Renal pelvis (tissue), 1 donor: ENCODE measurements at regions not wholly inside any gene's neighbourhood (a gene's known extent, or its start where the extent isn't known, plus 50 kb on each side); places are given as distances from the start of the nearest gene placed in this dataset.

Experiments
- DNase-seq: peaks from one replicate; pipeline ENCODE4 v3.0.0-alpha.2; 2013

GRCh38 chr2:45212953-45213635 lies 203.8 kb upstream of the SIX2 start:
- no peak for DNase-seq

- no peak for DNase-seq
Observed at GRCh38 chr2:45211636-45212035, 202.4 kb upstream of the SIX2 start.

- no peak for DNase-seq
Observed at GRCh38 chr2:45210462-45211195, 201.4 kb upstream of the SIX2 start.

GRCh38 chr2:45209875-45210274 lies 200.6 kb upstream of the SIX2 start:
- no peak for DNase-seq

- no peak for DNase-seq
Observed at GRCh38 chr2:45209302-45209701, 200.1 kb upstream of the SIX2 start.

- DNase-seq = no peak
Observed at GRCh38 chr2:45207101-45207500, 197.8 kb upstream of the SIX2 start.

GRCh38 chr2:45205985-45206384 lies 196.7 kb upstream of the SIX2 start:
- DNase-seq = no peak

- DNase-seq = no peak
Observed at GRCh38 chr2:45205480-45205879, 196.2 kb upstream of the SIX2 start.

- no peak for DNase-seq
Observed at GRCh38 chr2:45203400-45203799, 194.1 kb upstream of the SIX2 start.

GRCh38 chr2:45199973-45200372 lies 190.7 kb upstream of the SIX2 start:
- no peak for DNase-seq

GRCh38 chr2:45195916-45196315 lies 186.7 kb upstream of the SIX2 start:
- no peak for DNase-seq

- no peak for DNase-seq
Observed at GRCh38 chr2:45194596-45194995, 185.3 kb upstream of the SIX2 start.

GRCh38 chr2:45193581-45193980 lies 184.3 kb upstream of the SIX2 start:
- DNase-seq = no peak

GRCh38 chr2:45192991-45193390 lies 183.7 kb upstream of the SIX2 start:
- no peak for DNase-seq

- no peak for DNase-seq
Observed at GRCh38 chr2:45192481-45192880, 183.2 kb upstream of the SIX2 start.

GRCh38 chr2:45191976-45192375 lies 182.7 kb upstream of the SIX2 start:
- DNase-seq = no peak

GRCh38 chr2:45191146-45191863 lies 182.1 kb upstream of the SIX2 start:
- DNase-seq = no peak

GRCh38 chr2:45190481-45190942 lies 181.3 kb upstream of the SIX2 start:
- no peak for DNase-seq

- no peak for DNase-seq
Observed at GRCh38 chr2:45184606-45185005, 175.4 kb upstream of the SIX2 start.

- DNase-seq = no peak
Observed at GRCh38 chr2:45182667-45183295, 173.5 kb upstream of the SIX2 start.

- DNase-seq = no peak
Observed at GRCh38 chr2:45180779-45181178, 171.5 kb upstream of the SIX2 start.

GRCh38 chr2:45180033-45180746 lies 170.9 kb upstream of the SIX2 start:
- no peak for DNase-seq
